AG09319 (cell line): ENCODE measurements at regions not wholly inside any gene's neighbourhood (a gene's known extent, or its start where the extent isn't known, plus 50 kb on each side); places are given as distances from the start of the nearest gene placed in this dataset.

Experiments
- DNase-seq: peaks from one replicate; pipeline ENCODE4 v3.0.0-alpha.2; 2010; ENCODE audit warnings: low read depth; ENCODE audit errors: extremely low read depth
- CTCF ChIP-seq: IDR thresholded peaks from 2 replicates; pipeline ENCODE4 v1.5.1; 2011; ENCODE audit warnings: low read depth, mild to moderate bottlenecking, inconsistent platforms, low read length, moderate library complexity

GRCh38 chr16:35908152-35908551 is 2448.7 kb downstream of the TP53TG3F start:
- no peak for TF ChIP-seq CTCF
- DNase-seq: no peak

- TF ChIP-seq CTCF: no peak
- no peak for DNase-seq
These were observed 2449.5 kb downstream of the TP53TG3F start for GRCh38 chr16:35908942-35909341.

GRCh38 chr16:35909351-35909954 is 2450.0 kb downstream of the TP53TG3F start:
- no peak for TF ChIP-seq CTCF
- no peak for DNase-seq

GRCh38 chr16:35910409-35910808 is 2451.0 kb downstream of the TP53TG3F start:
- DNase-seq: no peak

GRCh38 chr16:35911899-35912298 is 2452.5 kb downstream of the TP53TG3F start:
- DNase-seq: no peak
- no peak for TF ChIP-seq CTCF

More at GRCh38 chr16:35910409-35910808, 2451.0 kb downstream of the TP53TG3F start:
- TF ChIP-seq CTCF: no peak

- DNase-seq: no peak
- TF ChIP-seq CTCF: no peak
These were observed 2472.3 kb downstream of the TP53TG3F start for GRCh38 chr16:35931722-35932121.
